SH-SY5Y (cell line): ENCODE measurements at regions not wholly inside any gene's neighbourhood (a gene's known extent, or its start where the extent isn't known, plus 50 kb on each side); places are given as distances from the start of the nearest gene placed in this dataset.

ENCODE experiments used
- GATA2 ChIP-seq: IDR thresholded peaks from 2 replicates; pipeline ENCODE4 v1.6.1; 2011; ENCODE audit warnings: mild to moderate bottlenecking, low read depth, low read length
- GATA3 ChIP-seq: IDR thresholded peaks from 2 replicates; pipeline ENCODE4 v1.6.1; 2011; ENCODE audit warnings: low read depth, mild to moderate bottlenecking, low read length, moderate library complexity

DNA sequence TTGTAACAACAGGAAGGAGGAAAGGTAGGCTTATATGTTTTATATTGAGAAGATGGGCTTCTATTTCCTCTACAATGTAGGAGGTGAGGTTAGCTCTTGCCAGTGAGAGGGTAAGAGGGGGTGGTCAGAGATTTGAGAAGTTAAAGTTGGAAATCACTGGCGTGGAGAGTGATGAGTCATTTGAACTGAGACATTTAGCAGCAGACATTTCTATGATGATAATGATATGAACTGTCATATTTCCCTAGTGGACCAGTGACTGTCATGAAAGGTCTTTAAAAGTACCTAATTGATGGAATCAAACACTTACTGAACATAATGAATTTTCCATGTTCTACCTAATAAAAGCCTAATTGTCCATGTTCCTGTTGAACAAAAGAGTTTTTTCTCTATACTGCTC, 126.1 kb downstream of the FAM161A start:
- TF ChIP-seq GATA3 = no peak
- no peak for TF ChIP-seq GATA2
